ENCODE measurements at regions not wholly inside any gene's neighbourhood (a gene's known extent, or its start where the extent isn't known, plus 50 kb on each side); places are given as distances from the start of the nearest gene placed in this dataset.

DNA sequence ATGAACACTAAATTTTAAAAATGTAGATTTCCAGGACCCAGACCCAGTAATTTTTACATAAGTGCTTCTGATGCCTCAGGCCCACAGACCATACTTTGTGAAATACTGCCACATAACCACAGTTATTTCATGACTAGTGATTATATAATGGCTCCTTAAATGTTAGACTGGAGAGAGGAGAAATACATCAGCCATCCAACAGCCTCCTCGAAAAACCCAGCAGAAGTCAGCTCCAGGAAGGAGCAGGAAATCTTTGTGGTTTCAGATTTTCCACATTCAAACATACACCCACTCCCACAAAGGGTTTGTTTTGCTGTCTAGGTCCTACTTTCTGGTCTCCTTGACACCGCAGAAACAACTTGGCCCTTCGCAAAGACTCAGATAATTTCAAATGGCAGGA is 455.2 kb downstream of the DTWD2 start:
- H3K9ac ChIP-seq (replicated peaks; ENCODE audit: extremely low read depth, insufficient read depth, low read length): no peak overlapping the region
- POLR2A ChIA-PET: no interaction called here
- H4K20me1 ChIP-seq (replicated peaks; ENCODE audit: control insufficient read depth, extremely low read depth, insufficient read depth, low read length): no peaks in the 10 kb centered on the region
- CTCF ChIA-PET: no interaction called here
- no peaks in the 10 kb centered on the region for H3K9me3 ChIP-seq (replicated peaks; ENCODE audit: control insufficient read depth, insufficient read depth, low read length)
- no peak overlapping the region for H3K27ac ChIP-seq (ENCODE audit: insufficient read depth, low read depth, low read length)
- H3K79me2 ChIP-seq (ENCODE audit: control insufficient read depth, insufficient read depth, low read length): no peaks in the 10 kb centered on the region
- H3K9me1 ChIP-seq (replicated peaks; ENCODE audit: control insufficient read depth, extremely low read depth, insufficient read depth, low read length): no peaks in the 10 kb centered on the region
- FAIRE-seq (no peak), DNase-seq (ENCODE audit: low read depth, low spot score) (no peak)
- H3K4me2 ChIP-seq (ENCODE audit: insufficient read depth, low read length): no peak overlapping the region
- dilution Hi-C loops (cut with MboI; ENCODE audit: extremely low pct_ligation_motif_present, low sequenced_read_pairs) (no loop called here), intact Hi-C loops (cut with micrococcal nuclease) (no loop called here)
- TF ChIP-seq GATA2 (IDR thresholded peaks at IDR 0.05; ENCODE audit: insufficient read depth, insufficient read length, low read depth, low read length): no peak
- no peak for TF ChIP-seq JUN (IDR thresholded peaks at IDR 0.05; ENCODE audit: borderline replicate concordance, insufficient read depth, insufficient read length, low read depth)
- TF ChIP-seq, protein P1, sequence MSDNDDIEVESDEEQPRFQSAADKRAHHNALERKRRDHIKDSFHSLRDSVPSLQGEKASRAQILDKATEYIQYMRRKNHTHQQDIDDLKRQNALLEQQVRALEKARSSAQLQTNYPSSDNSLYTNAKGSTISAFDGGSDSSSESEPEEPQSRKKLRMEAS (IDR thresholded peaks at IDR 0.05; ENCODE audit: insufficient read depth, insufficient read length): no peak
- no peak for TF ChIP-seq POLR2A (IDR thresholded peaks at IDR 0.05; ENCODE audit: low read depth, low read length)
- no peaks in the 10 kb centered on the region for H3K36me3 ChIP-seq (ENCODE audit: control insufficient read depth in 2 of 2, extremely low read depth in 1 of 2, insufficient read depth in 2 of 2, low read length in 2 of 2)
- H3K4me3 ChIP-seq (replicated peaks in 1 of 3; ENCODE audit: insufficient read depth in 1 of 3, low read depth in 1 of 3, low read length in 3 of 3): no peak overlapping the region
- no peak overlapping the region for H2AFZ ChIP-seq (ENCODE audit: low read depth, low read length)
- no peaks in the 10 kb centered on the region for H3K27me3 ChIP-seq (ENCODE audit: control insufficient read depth in 2 of 2, insufficient read depth in 2 of 2, low read length in 2 of 2)
- BruUV-seq (replicated peaks): no TSS peak
- H3K4me1 ChIP-seq (ENCODE audit: control insufficient read depth, extremely low read depth, insufficient read depth, low read length): no peaks in the 10 kb centered on the region

GRCh38 chr5:118531276-118531675 is 457.1 kb downstream of the DTWD2 start:
- H3K9me3 ChIP-seq (replicated peaks; ENCODE audit: control insufficient read depth, insufficient read depth, low read length): no peaks in the 10 kb centered on the region
- H3K4me3 ChIP-seq (replicated peaks in 1 of 3; ENCODE audit: insufficient read depth in 1 of 3, low read depth in 1 of 3, low read length in 3 of 3): no peak overlapping the region
- intact Hi-C loops (cut with micrococcal nuclease): no loop called here
- FAIRE-seq (no peak), DNase-seq (ENCODE audit: low read depth, low spot score) (no peak)
- CTCF ChIA-PET: no interaction called here
- no peaks in the 10 kb centered on the region for H3K9me1 ChIP-seq (replicated peaks; ENCODE audit: control insufficient read depth, extremely low read depth, insufficient read depth, low read length)
- dilution Hi-C loops (cut with MboI; ENCODE audit: extremely low pct_ligation_motif_present, low sequenced_read_pairs): no loop called here
- no TSS peak for BruUV-seq (replicated peaks)
- H2AFZ ChIP-seq (ENCODE audit: low read depth, low read length): no peak overlapping the region
- H3K27me3 ChIP-seq (ENCODE audit: control insufficient read depth in 2 of 2, insufficient read depth in 2 of 2, low read length in 2 of 2): no peaks in the 10 kb centered on the region
- no peak overlapping the region for H3K27ac ChIP-seq (ENCODE audit: insufficient read depth, low read depth, low read length)
- no peak overlapping the region for H3K9ac ChIP-seq (replicated peaks; ENCODE audit: extremely low read depth, insufficient read depth, low read length)
- no peak overlapping the region for H3K4me2 ChIP-seq (ENCODE audit: insufficient read depth, low read length)
- no peaks in the 10 kb centered on the region for H3K79me2 ChIP-seq (ENCODE audit: control insufficient read depth, insufficient read depth, low read length)
- POLR2A ChIA-PET: no interaction called here
- TF ChIP-seq JUN (IDR thresholded peaks at IDR 0.05; ENCODE audit: borderline replicate concordance, insufficient read depth, insufficient read length, low read depth) (no peak), FOS (IDR thresholded peaks at IDR 0.05; ENCODE audit: borderline replicate concordance, insufficient read depth, low read length) (no peak)
- no peaks in the 10 kb centered on the region for H3K36me3 ChIP-seq (ENCODE audit: control insufficient read depth in 2 of 2, extremely low read depth in 1 of 2, insufficient read depth in 2 of 2, low read length in 2 of 2)
- no peaks in the 10 kb centered on the region for H4K20me1 ChIP-seq (replicated peaks; ENCODE audit: control insufficient read depth, extremely low read depth, insufficient read depth, low read length)
- no peaks in the 10 kb centered on the region for H3K4me1 ChIP-seq (ENCODE audit: control insufficient read depth, extremely low read depth, insufficient read depth, low read length)
